HepG2 (cell line): ENCODE measurements at regions not wholly inside any gene's neighbourhood (a gene's known extent, or its start where the extent isn't known, plus 50 kb on each side); places are given as distances from the start of the nearest gene placed in this dataset.

Source experiments
- MAFK ChIP-seq, 2 experiments: IDR thresholded peaks in 1 of 2; conservative IDR thresholded peaks in 1 of 2; 2 replicates each; pipeline ENCODE4 v1.6.1; 2011; ENCODE audit warnings: improper control_type of control experiment in 2 of 2, low read length in 2 of 2
- MIXL1 ChIP-seq: IDR thresholded peaks from 2 replicates; pipeline ENCODE4 v1.6.1; 2016
- NFYB ChIP-seq: sonication (generic); formaldehyde crosslinking; IDR thresholded peaks from 2 replicates; pipeline ENCODE4 v1.4.0; 2020; ENCODE audit warnings: missing genetic modification reagents
- NONO ChIP-seq, 2 experiments: fragments of 450-650 bp in 1 of 2; sonication (generic) in 1 of 2; formaldehyde crosslinking in 1 of 2; IDR thresholded peaks in 1 of 2; conservative IDR thresholded peaks in 1 of 2; 2 replicates each; pipeline versions ENCODE4 v1.6.1 to v1.8.0; 2017 to 2022; ENCODE audit warnings: mild to moderate bottlenecking in 1 of 2, missing genetic modification reagents in 1 of 2, moderate library complexity in 1 of 2
- POLR2AphosphoS2 ChIP-seq: IDR thresholded peaks from 2 replicates; pipeline ENCODE4 v1.6.1; 2011; ENCODE audit warnings: low read depth, low read length, improper control_type of control experiment
- SPEN ChIP-seq: sonication (generic); formaldehyde crosslinking; IDR thresholded peaks from 2 replicates; pipeline ENCODE4 v1.5.1; 2020; ENCODE audit warnings: low read depth, mild to moderate bottlenecking, missing genetic modification reagents
- SRY ChIP-seq: sonication (generic); formaldehyde crosslinking; IDR thresholded peaks from 2 replicates; pipeline ENCODE4 v1.8.0; 2022; ENCODE audit warnings: mild to moderate bottlenecking, missing genetic modification reagents
- ZBTB3 ChIP-seq: sonication (generic); formaldehyde crosslinking; IDR thresholded peaks from 2 replicates; pipeline ENCODE4 v1.4.0; 2020; ENCODE audit warnings: low read depth, mild to moderate bottlenecking, moderate library complexity, missing genetic modification reagents, borderline replicate concordance
- ZFP1 ChIP-seq: IDR thresholded peaks from 2 replicates; pipeline ENCODE4 v1.6.1; 2016
- ZFP90 ChIP-seq: sonication (generic); formaldehyde crosslinking; IDR thresholded peaks from 2 replicates; pipeline ENCODE4 v1.8.0; 2022; ENCODE audit warnings: missing genetic modification reagents, mild to moderate bottlenecking, inconsistent platforms, borderline replicate concordance
- ZNF17 ChIP-seq: sonication (generic); formaldehyde crosslinking; IDR thresholded peaks from 2 replicates; pipeline ENCODE4 v1.5.0; 2020; ENCODE audit warnings: mild to moderate bottlenecking, missing genetic modification reagents
- ZNF552 ChIP-seq: sonication (generic); formaldehyde crosslinking; IDR thresholded peaks from 2 replicates; pipeline ENCODE4 v1.9.0; 2022; ENCODE audit warnings: missing genetic modification reagents, mild to moderate bottlenecking, borderline replicate concordance
- ZNF556 ChIP-seq: sonication (generic); formaldehyde crosslinking; IDR thresholded peaks from 2 replicates; pipeline ENCODE4 v1.4.0; 2020; ENCODE audit warnings: mild to moderate bottlenecking, missing genetic modification reagents, borderline replicate concordance
- ZNF589 ChIP-seq: sonication (generic); formaldehyde crosslinking; conservative IDR thresholded peaks from 2 replicates; pipeline ENCODE4 v1.8.0; 2022; ENCODE audit warnings: mild to moderate bottlenecking, moderate library complexity, missing genetic modification reagents
- TF ChIP-seq, protein P1 (sequence below): sonication (generic); formaldehyde crosslinking; IDR thresholded peaks from 2 replicates; pipeline ENCODE4 v1.4.0; 2020; ENCODE audit warnings: missing genetic modification reagents
- TF ChIP-seq, protein P2 (sequence below): sonication (generic); formaldehyde crosslinking; IDR thresholded peaks from 2 replicates; pipeline ENCODE4 v1.8.0; 2022; ENCODE audit warnings: mild to moderate bottlenecking, missing genetic modification reagents; ENCODE audit not compliant: insufficient replicate concordance
- TF ChIP-seq, protein P3 (sequence below): sonication (generic); formaldehyde crosslinking; IDR thresholded peaks from 2 replicates; pipeline ENCODE4 v1.5.1; 2020; ENCODE audit warnings: missing genetic modification reagents, mild to moderate bottlenecking, borderline replicate concordance
- TF ChIP-seq, protein P4 (sequence below): sonication (generic); formaldehyde crosslinking; IDR thresholded peaks from 2 replicates; pipeline ENCODE4 v1.5.1; 2020; ENCODE audit warnings: mild to moderate bottlenecking, moderate library complexity, missing genetic modification reagents
- TF ChIP-seq, protein P5 (sequence below): fragments of 450-650 bp; IDR thresholded peaks from 2 replicates; pipeline ENCODE4 v1.6.1; 2017; ENCODE audit warnings: mild to moderate bottlenecking
- TF ChIP-seq, protein P6 (sequence below): sonication (generic); formaldehyde crosslinking; IDR thresholded peaks from 2 replicates; pipeline ENCODE4 v1.5.0; 2020; ENCODE audit warnings: missing genetic modification reagents

DNA sequence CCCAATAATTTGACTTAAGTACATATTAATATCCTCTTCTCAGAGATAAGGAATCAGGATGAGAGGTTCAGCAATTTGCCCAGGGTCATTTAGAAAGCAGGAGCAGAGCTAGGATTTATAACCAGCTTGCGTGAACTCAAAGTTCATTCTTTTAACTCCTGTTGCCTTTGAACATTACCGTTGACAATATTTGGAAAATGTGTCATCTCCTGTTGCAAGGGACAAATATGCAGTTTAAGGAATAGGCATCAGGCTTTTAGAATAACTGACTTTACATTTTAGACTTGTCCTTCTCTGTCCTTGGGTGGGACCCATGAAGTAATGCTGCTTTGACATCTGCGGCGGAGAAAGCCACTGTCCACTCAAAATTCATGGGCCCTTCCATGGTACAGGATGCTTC is 252.2 kb upstream of the RGMA start (continued):
- TF ChIP-seq, protein P1, sequence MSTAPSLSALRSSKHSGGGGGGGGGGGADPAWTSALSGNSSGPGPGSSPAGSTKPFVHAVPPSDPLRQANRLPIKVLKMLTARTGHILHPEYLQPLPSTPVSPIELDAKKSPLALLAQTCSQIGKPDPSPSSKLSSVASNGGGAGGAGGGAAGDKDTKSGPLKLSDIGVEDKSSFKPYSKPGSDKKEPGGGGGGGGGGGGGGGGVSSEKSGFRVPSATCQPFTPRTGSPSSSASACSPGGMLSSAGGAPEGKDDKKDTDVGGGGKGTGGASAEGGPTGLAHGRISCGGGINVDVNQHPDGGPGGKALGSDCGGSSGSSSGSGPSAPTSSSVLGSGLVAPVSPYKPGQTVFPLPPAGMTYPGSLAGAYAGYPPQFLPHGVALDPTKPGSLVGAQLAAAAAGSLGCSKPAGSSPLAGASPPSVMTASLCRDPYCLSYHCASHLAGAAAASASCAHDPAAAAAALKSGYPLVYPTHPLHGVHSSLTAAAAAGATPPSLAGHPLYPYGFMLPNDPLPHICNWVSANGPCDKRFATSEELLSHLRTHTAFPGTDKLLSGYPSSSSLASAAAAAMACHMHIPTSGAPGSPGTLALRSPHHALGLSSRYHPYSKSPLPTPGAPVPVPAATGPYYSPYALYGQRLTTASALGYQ (CRISPR knock-in tag): peak; percentile 55; the same call in 1 of the 2 replicates
- TF ChIP-seq NONO (IDR thresholded peaks at IDR 0.05): no peak
- TF ChIP-seq NONO (CRISPR knock-in tag; conservative IDR thresholded peaks at IDR 0.05): no peak
- no peak for TF ChIP-seq POLR2AphosphoS2
- TF ChIP-seq ZFP1 (CRISPR knock-in tag): peak; percentile 71; the same call in 1 of the 2 replicates
- TF ChIP-seq ZNF552 (CRISPR knock-in tag): no peak
- no peak for TF ChIP-seq SRY
- TF ChIP-seq, protein P2, sequence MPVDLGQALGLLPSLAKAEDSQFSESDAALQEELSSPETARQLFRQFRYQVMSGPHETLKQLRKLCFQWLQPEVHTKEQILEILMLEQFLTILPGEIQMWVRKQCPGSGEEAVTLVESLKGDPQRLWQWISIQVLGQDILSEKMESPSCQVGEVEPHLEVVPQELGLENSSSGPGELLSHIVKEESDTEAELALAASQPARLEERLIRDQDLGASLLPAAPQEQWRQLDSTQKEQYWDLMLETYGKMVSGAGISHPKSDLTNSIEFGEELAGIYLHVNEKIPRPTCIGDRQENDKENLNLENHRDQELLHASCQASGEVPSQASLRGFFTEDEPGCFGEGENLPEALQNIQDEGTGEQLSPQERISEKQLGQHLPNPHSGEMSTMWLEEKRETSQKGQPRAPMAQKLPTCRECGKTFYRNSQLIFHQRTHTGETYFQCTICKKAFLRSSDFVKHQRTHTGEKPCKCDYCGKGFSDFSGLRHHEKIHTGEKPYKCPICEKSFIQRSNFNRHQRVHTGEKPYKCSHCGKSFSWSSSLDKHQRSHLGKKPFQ: no peak
- TF ChIP-seq, protein P3, sequence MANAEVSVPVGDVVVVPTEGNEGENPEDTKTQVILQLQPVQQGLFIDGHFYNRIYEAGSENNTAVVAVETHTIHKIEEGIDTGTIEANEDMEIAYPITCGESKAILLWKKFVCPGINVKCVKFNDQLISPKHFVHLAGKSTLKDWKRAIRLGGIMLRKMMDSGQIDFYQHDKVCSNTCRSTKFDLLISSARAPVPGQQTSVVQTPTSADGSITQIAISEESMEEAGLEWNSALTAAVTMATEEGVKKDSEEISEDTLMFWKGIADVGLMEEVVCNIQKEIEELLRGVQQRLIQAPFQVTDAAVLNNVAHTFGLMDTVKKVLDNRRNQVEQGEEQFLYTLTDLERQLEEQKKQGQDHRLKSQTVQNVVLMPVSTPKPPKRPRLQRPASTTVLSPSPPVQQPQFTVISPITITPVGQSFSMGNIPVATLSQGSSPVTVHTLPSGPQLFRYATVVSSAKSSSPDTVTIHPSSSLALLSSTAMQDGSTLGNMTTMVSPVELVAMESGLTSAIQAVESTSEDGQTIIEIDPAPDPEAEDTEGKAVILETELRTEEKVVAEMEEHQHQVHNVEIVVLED: no peak
- TF ChIP-seq, protein P4, sequence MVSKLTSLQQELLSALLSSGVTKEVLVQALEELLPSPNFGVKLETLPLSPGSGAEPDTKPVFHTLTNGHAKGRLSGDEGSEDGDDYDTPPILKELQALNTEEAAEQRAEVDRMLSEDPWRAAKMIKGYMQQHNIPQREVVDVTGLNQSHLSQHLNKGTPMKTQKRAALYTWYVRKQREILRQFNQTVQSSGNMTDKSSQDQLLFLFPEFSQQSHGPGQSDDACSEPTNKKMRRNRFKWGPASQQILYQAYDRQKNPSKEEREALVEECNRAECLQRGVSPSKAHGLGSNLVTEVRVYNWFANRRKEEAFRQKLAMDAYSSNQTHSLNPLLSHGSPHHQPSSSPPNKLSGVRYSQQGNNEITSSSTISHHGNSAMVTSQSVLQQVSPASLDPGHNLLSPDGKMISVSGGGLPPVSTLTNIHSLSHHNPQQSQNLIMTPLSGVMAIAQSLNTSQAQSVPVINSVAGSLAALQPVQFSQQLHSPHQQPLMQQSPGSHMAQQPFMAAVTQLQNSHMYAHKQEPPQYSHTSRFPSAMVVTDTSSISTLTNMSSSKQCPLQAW: no peak
- no peak for TF ChIP-seq ZNF17 (CRISPR knock-in tag)
- peak; percentile 53 to 57 for TF ChIP-seq MAFK (conservative IDR thresholded peaks at IDR 0.05 in 1 of 2, IDR thresholded peaks at IDR 0.05 in 1 of 2; ENCODE audit: low read length in 2 of 2)
- no peak for TF ChIP-seq ZFP90
- no peak for TF ChIP-seq ZNF589 (CRISPR knock-in tag)
- TF ChIP-seq, protein P5, sequence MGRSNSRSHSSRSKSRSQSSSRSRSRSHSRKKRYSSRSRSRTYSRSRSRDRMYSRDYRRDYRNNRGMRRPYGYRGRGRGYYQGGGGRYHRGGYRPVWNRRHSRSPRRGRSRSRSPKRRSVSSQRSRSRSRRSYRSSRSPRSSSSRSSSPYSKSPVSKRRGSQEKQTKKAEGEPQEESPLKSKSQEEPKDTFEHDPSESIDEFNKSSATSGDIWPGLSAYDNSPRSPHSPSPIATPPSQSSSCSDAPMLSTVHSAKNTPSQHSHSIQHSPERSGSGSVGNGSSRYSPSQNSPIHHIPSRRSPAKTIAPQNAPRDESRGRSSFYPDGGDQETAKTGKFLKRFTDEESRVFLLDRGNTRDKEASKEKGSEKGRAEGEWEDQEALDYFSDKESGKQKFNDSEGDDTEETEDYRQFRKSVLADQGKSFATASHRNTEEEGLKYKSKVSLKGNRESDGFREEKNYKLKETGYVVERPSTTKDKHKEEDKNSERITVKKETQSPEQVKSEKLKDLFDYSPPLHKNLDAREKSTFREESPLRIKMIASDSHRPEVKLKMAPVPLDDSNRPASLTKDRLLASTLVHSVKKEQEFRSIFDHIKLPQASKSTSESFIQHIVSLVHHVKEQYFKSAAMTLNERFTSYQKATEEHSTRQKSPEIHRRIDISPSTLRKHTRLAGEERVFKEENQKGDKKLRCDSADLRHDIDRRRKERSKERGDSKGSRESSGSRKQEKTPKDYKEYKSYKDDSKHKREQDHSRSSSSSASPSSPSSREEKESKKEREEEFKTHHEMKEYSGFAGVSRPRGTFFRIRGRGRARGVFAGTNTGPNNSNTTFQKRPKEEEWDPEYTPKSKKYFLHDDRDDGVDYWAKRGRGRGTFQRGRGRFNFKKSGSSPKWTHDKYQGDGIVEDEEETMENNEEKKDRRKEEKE: no peak
- TF ChIP-seq ZBTB3 (CRISPR knock-in tag): no peak
- TF ChIP-seq NFYB (CRISPR knock-in tag): no peak
- peak; percentile 72 for TF ChIP-seq MIXL1
- no peak for TF ChIP-seq SPEN
- TF ChIP-seq, protein P6, sequence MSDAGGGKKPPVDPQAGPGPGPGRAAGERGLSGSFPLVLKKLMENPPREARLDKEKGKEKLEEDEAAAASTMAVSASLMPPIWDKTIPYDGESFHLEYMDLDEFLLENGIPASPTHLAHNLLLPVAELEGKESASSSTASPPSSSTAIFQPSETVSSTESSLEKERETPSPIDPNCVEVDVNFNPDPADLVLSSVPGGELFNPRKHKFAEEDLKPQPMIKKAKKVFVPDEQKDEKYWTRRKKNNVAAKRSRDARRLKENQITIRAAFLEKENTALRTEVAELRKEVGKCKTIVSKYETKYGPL (CRISPR knock-in tag): no peak
- TF ChIP-seq ZNF556 (CRISPR knock-in tag): no peak
